ENCODE measurements at regions not wholly inside any gene's neighbourhood (a gene's known extent, or its start where the extent isn't known, plus 50 kb on each side); places are given as distances from the start of the nearest gene placed in this dataset.

DNA sequence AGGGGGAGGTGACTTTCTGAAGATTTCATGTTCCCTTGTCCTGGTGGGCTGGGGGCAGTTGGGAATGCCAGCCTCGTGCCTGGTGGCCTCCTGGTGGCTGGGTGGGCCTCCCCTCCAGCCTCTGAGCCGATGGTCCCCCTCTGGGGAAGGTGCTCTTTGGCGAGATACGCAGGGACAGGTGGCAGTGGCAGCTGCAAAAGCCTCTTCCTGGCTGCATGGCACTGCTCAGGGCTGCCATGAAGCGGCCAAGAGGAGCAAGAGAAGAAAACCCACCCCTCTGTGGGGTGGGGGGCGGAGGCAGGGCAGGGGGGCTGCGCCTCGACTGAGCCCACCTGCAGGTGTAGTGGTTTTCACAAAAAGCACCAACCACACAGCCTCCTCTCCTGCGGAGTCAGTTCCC lies 61.8 kb upstream of the PHF21B start:
- ChIA-PET CTCF (interaction anchor here (1.4 kb wide), 1 partner anchor 12 kb away, joined by 3 read pairs; no protein-coding TSS in a partner anchor), POLR2A (no interaction called here)
- peaks cover 4% of the 10 kb centered on the region for H3K27me3 ChIP-seq (ENCODE audit: control insufficient read depth, insufficient read depth, low read length)
- no peaks in the 10 kb centered on the region for H3K36me3 ChIP-seq (ENCODE audit: control insufficient read depth, insufficient read depth, low read length)
- no peak for TF ChIP-seq CTCF (IDR thresholded peaks at IDR 0.05; ENCODE audit: insufficient read depth, low read depth, low read length)
- no peak for DNase-seq (ENCODE audit: low read depth)
- no peak overlapping the region for H3K4me3 ChIP-seq (ENCODE audit: low read depth, low read length)

- CTCF ChIA-PET: interaction anchor here (1.4 kb wide), 1 partner anchor 11 kb away, joined by 3 read pairs; no protein-coding TSS in a partner anchor
- Histone ChIP-seq H3K4me3 (ENCODE audit: low read depth, low read length) (no peak overlapping the region), H3K27me3 (ENCODE audit: control insufficient read depth, insufficient read depth, low read length) (peaks cover 10% of the 10 kb centered on the region), H3K36me3 (ENCODE audit: control insufficient read depth, insufficient read depth, low read length) (no peaks in the 10 kb centered on the region)
- DNase-seq (ENCODE audit: low read depth): peak; percentile 20
- POLR2A ChIA-PET: no interaction called here
- TF ChIP-seq CTCF (IDR thresholded peaks at IDR 0.05; ENCODE audit: insufficient read depth, low read depth, low read length): no peak
Observed at GRCh38 chr22:45072322-45072903, 62.6 kb upstream of the PHF21B start.

DNA sequence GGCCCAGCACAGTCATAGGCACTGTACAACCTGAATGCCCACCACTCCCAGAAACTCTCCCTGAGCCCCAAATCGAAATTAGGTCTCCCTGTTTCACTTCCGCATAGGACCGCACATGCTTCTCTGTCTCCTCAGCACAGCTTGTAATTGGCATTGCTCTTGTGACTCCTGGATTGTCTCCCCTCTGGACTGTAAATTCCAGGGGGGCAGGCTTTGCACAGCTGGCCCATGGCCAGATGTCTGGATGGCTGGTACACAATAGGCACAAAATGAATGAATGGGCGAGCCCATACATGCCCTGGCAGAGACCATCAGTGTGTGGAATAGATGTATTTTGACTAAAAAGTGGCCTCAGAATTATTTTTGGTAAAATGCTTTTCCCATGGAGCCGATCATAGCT lies 63.3 kb upstream of the PHF21B start:
- H3K4me3 ChIP-seq (ENCODE audit: low read depth, low read length): no peak overlapping the region
- peaks cover 14% of the 10 kb centered on the region for H3K27me3 ChIP-seq (ENCODE audit: control insufficient read depth, insufficient read depth, low read length)
- ChIA-PET CTCF (interaction anchor here (1.0 to 1.4 kb wide), 2 partner anchors 11 to 24 kb away, joined by 3 read pairs; no protein-coding TSS in a partner anchor), POLR2A (interaction anchor here (0.5 kb wide), 1 partner anchor 17 kb away, joined by 4 read pairs; no protein-coding TSS in a partner anchor)
- no peak for TF ChIP-seq CTCF (IDR thresholded peaks at IDR 0.05; ENCODE audit: insufficient read depth, low read depth, low read length)
- no peak for DNase-seq (ENCODE audit: low read depth)
- no peaks in the 10 kb centered on the region for H3K36me3 ChIP-seq (ENCODE audit: control insufficient read depth, insufficient read depth, low read length)

- ChIA-PET CTCF (no interaction called here), POLR2A (no interaction called here)
- no peak for TF ChIP-seq CTCF (IDR thresholded peaks at IDR 0.05; ENCODE audit: insufficient read depth, low read depth, low read length)
- Histone ChIP-seq H3K36me3 (ENCODE audit: control insufficient read depth, insufficient read depth, low read length) (no peaks in the 10 kb centered on the region), H3K27me3 (ENCODE audit: control insufficient read depth, insufficient read depth, low read length) (peaks cover 19% of the 10 kb centered on the region), H3K4me3 (ENCODE audit: low read depth, low read length) (no peak overlapping the region)
- DNase-seq (ENCODE audit: low read depth): no peak
Observed at GRCh38 chr22:45077286-45077685, 67.5 kb upstream of the PHF21B start.

GRCh38 chr22:45077826-45078334 lies 68.1 kb upstream of the PHF21B start:
- no peak for DNase-seq (ENCODE audit: low read depth)
- ChIA-PET CTCF (no interaction called here), POLR2A (no interaction called here)
- Histone ChIP-seq H3K36me3 (ENCODE audit: control insufficient read depth, insufficient read depth, low read length) (no peaks in the 10 kb centered on the region), H3K27me3 (ENCODE audit: control insufficient read depth, insufficient read depth, low read length) (peaks cover 19% of the 10 kb centered on the region), H3K4me3 (ENCODE audit: low read depth, low read length) (no peak overlapping the region)
- no peak for TF ChIP-seq CTCF (IDR thresholded peaks at IDR 0.05; ENCODE audit: insufficient read depth, low read depth, low read length)

Measured in BJ (cell line).